Muscle layer of duodenum (tissue), 2 donors: ENCODE measurements at regions not wholly inside any gene's neighbourhood (a gene's known extent, or its start where the extent isn't known, plus 50 kb on each side); places are given as distances from the start of the nearest gene placed in this dataset.

Source experiments
- H3K27ac ChIP-seq: one replicate; pipeline ENCODE4 v1.7.0; 2013; ENCODE audit warnings: mild to moderate bottlenecking, low read length
- H3K27me3 ChIP-seq: one replicate; pipeline ENCODE4 v1.7.0; 2013; ENCODE audit warnings: low read depth, mild to moderate bottlenecking, control low read depth, low read length
- H3K36me3 ChIP-seq, 2 donors: one replicate each; pipeline ENCODE4 v1.7.0; 2013; ENCODE audit warnings: low read length in 2 of 2, control low read depth in 1 of 2, mild to moderate bottlenecking in 1 of 2; ENCODE audit not compliant: insufficient read depth in 2 of 2, control insufficient read depth in 1 of 2
- H3K4me1 ChIP-seq, 2 donors: one replicate each; pipeline ENCODE4 v1.7.0; 2013; ENCODE audit warnings: low read length in 2 of 2, mild to moderate bottlenecking in 2 of 2, control low read depth in 1 of 2, moderate library complexity in 1 of 2; ENCODE audit not compliant: insufficient read depth in 2 of 2, control insufficient read depth in 1 of 2
- H3K4me3 ChIP-seq, 2 donors: one replicate each; pipeline ENCODE4 v1.7.0; 2013; ENCODE audit warnings: low read length in 2 of 2, low read depth in 1 of 2, mild to moderate bottlenecking in 1 of 2
- H3K9me3 ChIP-seq, 2 donors: one replicate each; pipeline ENCODE4 v1.7.0; 2013; ENCODE audit warnings: low read length in 2 of 2, control low read depth in 1 of 2, mild to moderate bottlenecking in 1 of 2; ENCODE audit not compliant: control insufficient read depth in 1 of 2
- donor health status: healthy.

- H3K27me3 ChIP-seq: no peaks in the 10 kb centered on the region
- H3K4me3 ChIP-seq: no peak overlapping the region
- no peak overlapping the region for H3K27ac ChIP-seq
- peaks cover 0 to 3% of the 10 kb centered on the region in 2 donors for H3K9me3 ChIP-seq
- H3K4me1 ChIP-seq: no peaks in the 10 kb centered on the region
- no peaks in the 10 kb centered on the region for H3K36me3 ChIP-seq
These were observed 1381.5 kb upstream of the SPRY2 start for GRCh38 chr13:81722456-81722855.

DNA sequence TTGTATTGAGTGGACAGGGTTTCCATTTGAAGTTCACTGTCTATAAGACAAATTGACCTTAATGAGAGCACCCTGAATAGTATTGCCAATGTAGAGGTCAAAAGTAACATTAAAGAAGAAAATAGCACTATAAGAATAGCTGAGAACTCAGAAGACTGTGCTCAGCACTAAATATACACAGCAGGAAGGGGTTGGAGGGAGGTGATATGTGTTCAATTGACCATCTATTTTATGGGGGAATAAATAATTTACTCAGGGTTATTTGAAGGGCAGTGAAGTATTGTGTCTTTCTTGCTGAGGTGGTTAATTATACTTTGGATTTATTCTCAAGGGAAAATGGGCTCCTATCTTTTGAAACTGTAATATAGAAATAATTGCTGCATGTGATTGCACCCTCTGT is 1380.5 kb upstream of the SPRY2 start:
- Histone ChIP-seq H3K27me3 (no peaks in the 10 kb centered on the region), H3K4me3 (no peak overlapping the region), H3K27ac (no peak overlapping the region), H3K36me3 (no peaks in the 10 kb centered on the region), H3K4me1 (no peaks in the 10 kb centered on the region), H3K9me3 (peaks cover 0 to 3% of the 10 kb centered on the region in 2 donors)

DNA sequence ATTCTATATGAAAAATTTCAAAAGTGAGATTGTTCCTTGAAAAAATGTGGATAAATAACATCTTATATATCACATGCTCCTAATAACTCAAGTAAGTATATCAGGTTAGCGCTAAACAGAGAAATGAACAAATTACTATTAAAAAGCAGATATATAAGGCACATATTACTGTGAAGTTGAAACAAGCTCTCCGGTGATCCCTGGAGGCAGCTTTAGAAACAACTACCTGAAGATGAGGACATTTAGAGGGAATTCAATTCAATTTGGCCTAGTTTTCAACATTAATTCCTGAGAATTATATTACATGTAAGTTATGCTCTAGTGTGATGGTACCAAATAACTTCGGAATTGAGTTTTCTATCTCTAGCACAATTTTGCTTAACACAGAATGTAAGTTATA is 1373.6 kb upstream of the SPRY2 start:
- H3K27ac ChIP-seq: no peak overlapping the region

DNA sequence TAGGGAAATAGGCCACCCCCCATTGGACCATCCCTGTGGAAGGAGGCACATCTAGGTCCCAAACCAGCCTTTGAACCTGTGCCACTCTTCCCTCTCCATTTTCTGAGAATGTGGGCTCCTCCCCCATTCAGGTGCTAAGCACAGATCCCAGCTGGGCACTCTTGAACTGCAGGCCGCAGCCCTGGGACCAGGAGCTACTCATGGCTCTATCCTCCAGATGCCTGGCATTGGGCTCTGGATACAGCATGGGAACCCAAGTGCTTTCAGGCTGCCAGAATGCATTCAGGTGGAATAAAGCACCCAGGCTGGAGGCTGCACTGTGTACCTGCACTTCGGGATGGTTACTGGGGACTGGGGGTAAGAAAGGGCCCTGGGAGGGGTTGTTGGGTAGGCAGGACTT is 1372.3 kb upstream of the SPRY2 start:
- no peaks in the 10 kb centered on the region for H3K4me1 ChIP-seq
- H3K27me3 ChIP-seq: no peaks in the 10 kb centered on the region
- no peak overlapping the region for H3K4me3 ChIP-seq
- no peaks in the 10 kb centered on the region for H3K36me3 ChIP-seq
- no peak overlapping the region for H3K27ac ChIP-seq
- H3K9me3 ChIP-seq: no peaks in the 10 kb centered on the region

More for the DNA sequence above, 1373.6 kb upstream of the SPRY2 start:
- H3K4me3 ChIP-seq: no peak overlapping the region
- H3K4me1 ChIP-seq: no peaks in the 10 kb centered on the region
- no peaks in the 10 kb centered on the region for H3K36me3 ChIP-seq
- no peaks in the 10 kb centered on the region for H3K27me3 ChIP-seq
- no peaks in the 10 kb centered on the region for H3K9me3 ChIP-seq

DNA sequence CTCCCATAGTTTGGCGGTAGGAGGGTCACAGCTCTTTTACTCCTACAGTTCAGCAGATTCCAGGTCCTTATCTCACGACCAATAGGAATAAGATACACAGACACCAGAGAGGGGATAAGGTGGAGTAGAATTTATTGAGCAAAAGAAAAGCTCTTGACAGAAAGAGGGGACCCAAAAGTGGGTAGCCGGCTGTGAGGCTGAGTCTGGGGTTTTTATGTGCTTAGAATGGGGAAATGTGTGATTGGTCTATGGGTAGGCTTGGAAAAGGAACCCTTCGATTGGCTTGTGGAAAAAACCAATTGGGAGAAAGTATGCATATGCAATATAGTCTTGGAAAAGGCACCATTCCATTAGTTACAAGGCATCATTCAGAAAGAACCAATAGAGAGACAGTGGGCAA is 1356.9 kb upstream of the SPRY2 start:
- H3K4me3 ChIP-seq: no peak overlapping the region
- no peaks in the 10 kb centered on the region for H3K4me1 ChIP-seq
- peaks cover 0 to 2% of the 10 kb centered on the region in 2 donors for H3K9me3 ChIP-seq
- H3K36me3 ChIP-seq: no peaks in the 10 kb centered on the region
- no peak overlapping the region for H3K27ac ChIP-seq
- H3K27me3 ChIP-seq: no peaks in the 10 kb centered on the region

GRCh38 chr13:81686877-81687276 is 1346.0 kb upstream of the SPRY2 start:
- Histone ChIP-seq H3K4me3 (no peak overlapping the region), H3K27ac (no peak overlapping the region), H3K36me3 (no peaks in the 10 kb centered on the region), H3K4me1 (no peaks in the 10 kb centered on the region), H3K9me3 (no peaks in the 10 kb centered on the region), H3K27me3 (no peaks in the 10 kb centered on the region)

GRCh38 chr13:81683521-81683920 is 1342.6 kb upstream of the SPRY2 start:
- Histone ChIP-seq H3K4me3 (no peak overlapping the region), H3K36me3 (no peaks in the 10 kb centered on the region), H3K27me3 (no peaks in the 10 kb centered on the region), H3K9me3 (no peaks in the 10 kb centered on the region), H3K4me1 (no peaks in the 10 kb centered on the region), H3K27ac (no peak overlapping the region)

- H3K27ac ChIP-seq: no peak overlapping the region
- peaks cover 0 to 4% of the 10 kb centered on the region in 2 donors for H3K9me3 ChIP-seq
- no peaks in the 10 kb centered on the region for H3K27me3 ChIP-seq
- H3K4me1 ChIP-seq: no peaks in the 10 kb centered on the region
- no peaks in the 10 kb centered on the region for H3K36me3 ChIP-seq
- no peak overlapping the region for H3K4me3 ChIP-seq
These were observed 1341.2 kb upstream of the SPRY2 start for GRCh38 chr13:81682081-81682630.

GRCh38 chr13:81677857-81678256 is 1336.9 kb upstream of the SPRY2 start:
- Histone ChIP-seq H3K27ac (no peak overlapping the region), H3K36me3 (no peaks in the 10 kb centered on the region), H3K9me3 (peaks cover 0 to 4% of the 10 kb centered on the region in 2 donors), H3K4me1 (no peaks in the 10 kb centered on the region), H3K4me3 (no peak overlapping the region), H3K27me3 (no peaks in the 10 kb centered on the region)

- Histone ChIP-seq H3K27me3 (no peaks in the 10 kb centered on the region), H3K27ac (no peak overlapping the region), H3K9me3 (peaks cover 0 to 4% of the 10 kb centered on the region in 2 donors), H3K36me3 (no peaks in the 10 kb centered on the region), H3K4me1 (no peaks in the 10 kb centered on the region), H3K4me3 (no peak overlapping the region)
These were observed 1335.1 kb upstream of the SPRY2 start for GRCh38 chr13:81676008-81676407.

DNA sequence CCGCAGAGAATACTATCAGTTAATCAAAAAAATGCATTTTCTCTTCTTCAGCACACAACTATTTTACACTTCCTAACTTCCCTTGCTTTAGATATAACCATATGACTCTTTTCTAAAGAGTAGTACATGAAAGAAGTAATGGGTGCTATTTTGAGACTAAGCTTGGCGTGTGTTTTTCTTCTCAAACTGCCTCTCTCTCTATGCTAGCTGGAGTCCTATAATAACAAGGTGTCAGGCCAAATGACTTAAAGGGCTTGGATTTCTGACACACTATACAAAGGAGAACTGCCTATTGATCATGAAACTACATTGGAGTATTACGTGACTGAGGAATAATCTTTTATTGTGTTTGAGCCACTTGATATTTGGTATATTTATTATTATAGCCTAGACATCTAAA is 1330.1 kb upstream of the SPRY2 start:
- Histone ChIP-seq H3K4me1 (no peaks in the 10 kb centered on the region), H3K27me3 (no peaks in the 10 kb centered on the region), H3K36me3 (no peaks in the 10 kb centered on the region), H3K4me3 (no peak overlapping the region), H3K27ac (no peak overlapping the region), H3K9me3 (no peaks in the 10 kb centered on the region)

GRCh38 chr13:81670048-81670447 is 1329.1 kb upstream of the SPRY2 start:
- Histone ChIP-seq H3K27ac (no peak overlapping the region), H3K36me3 (no peaks in the 10 kb centered on the region), H3K9me3 (no peaks in the 10 kb centered on the region), H3K4me1 (no peaks in the 10 kb centered on the region), H3K27me3 (no peaks in the 10 kb centered on the region), H3K4me3 (no peak overlapping the region)
